Natural killer cell (primary cell): ENCODE measurements at regions not wholly inside any gene's neighbourhood (a gene's known extent, or its start where the extent isn't known, plus 50 kb on each side); places are given as distances from the start of the nearest gene placed in this dataset.
"Not testable (repeated sequence)": the region's sequence is repeated elsewhere in the genome, so short reads cannot be mapped to it uniquely, and the experiment has no call there.

Source experiments
- ATAC-seq, 3 donors: fragments of 150-1000 bp in 2 of 3; fragments of 200-7000 bp in 1 of 3; cut with Tn5 transposase; 1 replicate in 1 of 3; 2 replicates in 2 of 3; pipeline ENCODE4 v1.10.0; 2021; ENCODE audit warnings: mild to moderate bottlenecking in 2 of 3, moderate library complexity in 2 of 3
- DNase-seq, 2 donors: peaks; one replicate each; pipeline versions ENCODE4 v3.0.0 to v3.0.0-alpha.2; 2013 to 2021; ENCODE audit warnings: mixed read lengths in 1 of 2
- H3K27ac ChIP-seq: one replicate; pipeline ENCODE4 v1.5.1; 2013; ENCODE audit warnings: mild to moderate bottlenecking, low read length
- H3K27me3 ChIP-seq: one replicate; pipeline ENCODE4 v1.6.1; 2013; ENCODE audit warnings: low read length; ENCODE audit not compliant: control insufficient read depth, insufficient read depth
- H3K36me3 ChIP-seq: one replicate; pipeline ENCODE4 v1.6.1; 2013; ENCODE audit warnings: low read length; ENCODE audit not compliant: control insufficient read depth, insufficient read depth
- H3K4me1 ChIP-seq: one replicate; pipeline ENCODE4 v1.6.1; 2013; ENCODE audit warnings: low read length; ENCODE audit not compliant: control insufficient read depth, insufficient read depth
- H3K4me3 ChIP-seq: one replicate; pipeline ENCODE4 v1.5.1; 2013; ENCODE audit warnings: low read length
- H3K9me3 ChIP-seq: one replicate; pipeline ENCODE4 v1.6.1; 2013; ENCODE audit warnings: low read length; ENCODE audit not compliant: control insufficient read depth, insufficient read depth
- H3K27ac Mint-ChIP-seq, 2 donors: one replicate each; pipeline ENCODE4 v1.8.0; 2022; ENCODE audit warnings: mild to moderate bottlenecking in 2 of 2, mixed read lengths in 2 of 2, moderate library complexity in 1 of 2
- H3K27me3 Mint-ChIP-seq, 2 donors: one replicate each; pipeline ENCODE4 v1.8.0; 2022; ENCODE audit warnings: low read depth in 2 of 2, mixed read lengths in 2 of 2
- H3K36me3 Mint-ChIP-seq: one replicate; pipeline ENCODE4 v1.8.0; 2022; ENCODE audit warnings: mixed read lengths
- H3K4me1 Mint-ChIP-seq, 2 donors: one replicate each; pipeline ENCODE4 v1.8.0; 2022; ENCODE audit warnings: mixed read lengths in 2 of 2
- H3K4me3 Mint-ChIP-seq: one replicate; pipeline ENCODE4 v1.8.0; 2022; ENCODE audit warnings: mild to moderate bottlenecking, moderate library complexity, mixed read lengths
- H3K9me3 Mint-ChIP-seq, 2 donors: one replicate each; pipeline ENCODE4 v1.8.0; 2022; ENCODE audit warnings: mixed read lengths in 2 of 2
- WGBS: methylation state at CpG from one replicate; pipeline ENCODE4 v1.1.7; 2013; ENCODE audit warnings: missing lambda C conversion rate; ENCODE audit not compliant: insufficient coverage; 5-methylcytosine and 5-hydroxymethylcytosine counted together
- intact Hi-C: fragments of 100-400 bp; cut with micrococcal nuclease; formaldehyde crosslinking; loops from one replicate; pipeline ENCODE4 v1.14.2; 2022

- DNase-seq, ATAC-seq, H3K4me3 ChIP-seq, H3K36me3 ChIP-seq, H3K27me3 ChIP-seq, H3K4me1 Mint-ChIP-seq, H3K27me3 Mint-ChIP-seq, intact Hi-C loops, H3K4me3 Mint-ChIP-seq, H3K36me3 Mint-ChIP-seq, H3K27ac ChIP-seq, H3K4me1 ChIP-seq, H3K27ac Mint-ChIP-seq: not testable (repeated sequence)
- H3K9me3 ChIP-seq, result peaks cover 12% of the 10 kb centered on the region
- peaks cover 10 to 11% of the 10 kb centered on the region in 2 donors for H3K9me3 Mint-ChIP-seq
- WGBS, result 62% methylated on average over 3 of the region's 3 CpGs
These were observed 617.8 kb upstream of the TPTE start for GRCh38 chr21:9903579-9903978.

- H3K27ac Mint-ChIP-seq, H3K27me3 Mint-ChIP-seq, ATAC-seq, H3K27ac ChIP-seq, H3K4me3 ChIP-seq, intact Hi-C loops, H3K27me3 ChIP-seq, DNase-seq, H3K4me3 Mint-ChIP-seq, H3K4me1 Mint-ChIP-seq, H3K9me3 ChIP-seq, H3K4me1 ChIP-seq, H3K36me3 ChIP-seq: not testable (repeated sequence)
- 53% methylated on average over 4 of the region's 5 CpGs for WGBS
- peaks cover 13 to 18% of the 10 kb centered on the region in 2 donors for H3K9me3 Mint-ChIP-seq
- peaks cover 22% of the 10 kb centered on the region for H3K36me3 Mint-ChIP-seq
These were observed 607.2 kb upstream of the TPTE start for GRCh38 chr21:9914135-9914534.

- ATAC-seq, H3K27me3 Mint-ChIP-seq, H3K4me1 Mint-ChIP-seq, H3K36me3 ChIP-seq, H3K4me3 ChIP-seq, H3K9me3 ChIP-seq, H3K27ac ChIP-seq, H3K27ac Mint-ChIP-seq, H3K36me3 Mint-ChIP-seq, DNase-seq, H3K4me1 ChIP-seq, intact Hi-C loops, H3K4me3 Mint-ChIP-seq, H3K27me3 ChIP-seq, H3K9me3 Mint-ChIP-seq: not testable (repeated sequence)
- WGBS, result 33% methylated on average over 1 of the region's 1 CpG
These were observed 601.9 kb upstream of the TPTE start for GRCh38 chr21:9919446-9919845.

- H3K4me3 Mint-ChIP-seq, DNase-seq, intact Hi-C loops, H3K4me3 ChIP-seq, H3K27ac Mint-ChIP-seq, H3K4me1 ChIP-seq, H3K36me3 ChIP-seq, H3K27me3 Mint-ChIP-seq, H3K4me1 Mint-ChIP-seq, ATAC-seq, H3K27me3 ChIP-seq, H3K27ac ChIP-seq: not testable (repeated sequence)
- peaks cover 11 to 16% of the 10 kb centered on the region in 2 donors for H3K9me3 Mint-ChIP-seq
- H3K36me3 Mint-ChIP-seq, result peaks cover 17% of the 10 kb centered on the region
- H3K9me3 ChIP-seq, result peaks cover 14% of the 10 kb centered on the region
- WGBS, result 73% methylated on average over 7 of the region's 7 CpGs
These were observed 577.7 kb upstream of the TPTE start for GRCh38 chr21:9943639-9944038.

GRCh38 chr21:9946057-9946456, 575.3 kb upstream of the TPTE start:
- H3K4me1 ChIP-seq, H3K27me3 ChIP-seq, H3K4me1 Mint-ChIP-seq, H3K27ac Mint-ChIP-seq, H3K36me3 ChIP-seq, H3K27me3 Mint-ChIP-seq, H3K4me3 ChIP-seq, DNase-seq, ATAC-seq, H3K4me3 Mint-ChIP-seq, H3K27ac ChIP-seq, intact Hi-C loops: not testable (repeated sequence)
- WGBS, result 40% methylated on average over 1 of the region's 1 CpG
- H3K9me3 ChIP-seq, result peaks cover 24% of the 10 kb centered on the region
- peaks cover 8 to 19% of the 10 kb centered on the region in 2 donors for H3K9me3 Mint-ChIP-seq
- H3K36me3 Mint-ChIP-seq, result peaks cover 17% of the 10 kb centered on the region

- H3K4me3 ChIP-seq, H3K27me3 ChIP-seq, DNase-seq, H3K27ac Mint-ChIP-seq, H3K4me1 ChIP-seq, H3K9me3 ChIP-seq, H3K27me3 Mint-ChIP-seq, ATAC-seq, H3K36me3 ChIP-seq, H3K4me1 Mint-ChIP-seq, H3K4me3 Mint-ChIP-seq, intact Hi-C loops, H3K27ac ChIP-seq: not testable (repeated sequence)
- 60% methylated on average over 7 of the region's 8 CpGs for WGBS
- Mint-ChIP-seq H3K36me3 (peaks cover 22% of the 10 kb centered on the region), H3K9me3 (peaks cover 4 to 25% of the 10 kb centered on the region in 2 donors)
These were observed 571.7 kb upstream of the TPTE start for GRCh38 chr21:9949510-9950289.

GRCh38 chr21:9950363-9950762, 571.0 kb upstream of the TPTE start:
- H3K27ac Mint-ChIP-seq, H3K36me3 ChIP-seq, ATAC-seq, H3K4me3 Mint-ChIP-seq, H3K27me3 Mint-ChIP-seq, H3K4me1 Mint-ChIP-seq, H3K4me3 ChIP-seq, H3K27ac ChIP-seq, H3K27me3 ChIP-seq, intact Hi-C loops, H3K4me1 ChIP-seq, DNase-seq, H3K9me3 ChIP-seq: not testable (repeated sequence)
- Mint-ChIP-seq H3K36me3 (peaks cover 19% of the 10 kb centered on the region), H3K9me3 (peaks cover 4 to 25% of the 10 kb centered on the region in 2 donors)
- WGBS, result 50% methylated on average over 1 of the region's 2 CpGs

GRCh38 chr21:9958791-9959190, 562.6 kb upstream of the TPTE start:
- H3K27me3 Mint-ChIP-seq, H3K27ac Mint-ChIP-seq, ATAC-seq, DNase-seq, intact Hi-C loops, H3K9me3 Mint-ChIP-seq, H3K4me3 Mint-ChIP-seq, H3K4me1 ChIP-seq, H3K4me1 Mint-ChIP-seq, H3K27me3 ChIP-seq, H3K36me3 ChIP-seq, H3K4me3 ChIP-seq, H3K27ac ChIP-seq: not testable (repeated sequence)
- H3K36me3 Mint-ChIP-seq, result peaks cover 12% of the 10 kb centered on the region
- H3K9me3 ChIP-seq, result peaks cover 15% of the 10 kb centered on the region
